ENCODE measurements at regions not wholly inside any gene's neighbourhood (a gene's known extent, or its start where the extent isn't known, plus 50 kb on each side); places are given as distances from the start of the nearest gene placed in this dataset.

- DNase-seq: no peak
Measured at GRCh38 chr11:26187639-26188038, 144.3 kb upstream of the ANO3 start.

- DNase-seq: no peak
Measured at GRCh38 chr11:26188554-26188953, 143.4 kb upstream of the ANO3 start.

GRCh38 chr11:26191193-26191592 lies 140.7 kb upstream of the ANO3 start:
- no peak for DNase-seq

- DNase-seq: peak; percentile 41
Measured at GRCh38 chr11:26193694-26194365, 138.1 kb upstream of the ANO3 start.

GRCh38 chr11:26194881-26195280 lies 137.0 kb upstream of the ANO3 start:
- no peak for DNase-seq

GRCh38 chr11:26198532-26199096 lies 133.3 kb upstream of the ANO3 start:
- no peak for DNase-seq

- no peak for DNase-seq
Measured at GRCh38 chr11:26199331-26200095, 132.4 kb upstream of the ANO3 start.

- DNase-seq: no peak
Measured at GRCh38 chr11:26201411-26201810, 130.5 kb upstream of the ANO3 start.

- DNase-seq: no peak
Measured at GRCh38 chr11:26202754-26203153, 129.2 kb upstream of the ANO3 start.

- DNase-seq: no peak
Measured at GRCh38 chr11:26204101-26204500, 127.8 kb upstream of the ANO3 start.

GRCh38 chr11:26204839-26205238 lies 127.1 kb upstream of the ANO3 start:
- DNase-seq: no peak

- DNase-seq: no peak
Measured at GRCh38 chr11:26219183-26220117, 112.5 kb upstream of the ANO3 start.

- no peak for DNase-seq
Measured at GRCh38 chr11:26225646-26226045, 106.3 kb upstream of the ANO3 start.

GRCh38 chr11:26227301-26227746 lies 104.6 kb upstream of the ANO3 start:
- peak; percentile 20 for DNase-seq

- no peak for DNase-seq
Measured at GRCh38 chr11:26227883-26228502, 103.9 kb upstream of the ANO3 start.

GRCh38 chr11:26228778-26229177 lies 103.2 kb upstream of the ANO3 start:
- no peak for DNase-seq

- no peak for DNase-seq
Measured at GRCh38 chr11:26229257-26229656, 102.7 kb upstream of the ANO3 start.

- no peak for DNase-seq
Measured at GRCh38 chr11:26229981-26230380, 101.9 kb upstream of the ANO3 start.

- DNase-seq: no peak
Measured at GRCh38 chr11:26231252-26231661, 100.7 kb upstream of the ANO3 start.

- DNase-seq: no peak
Measured at GRCh38 chr11:26234451-26234850, 97.5 kb upstream of the ANO3 start.

- DNase-seq: no peak
Measured at GRCh38 chr11:26243426-26243825, 88.5 kb upstream of the ANO3 start.

- no peak for DNase-seq
Measured at GRCh38 chr11:26244207-26244606, 87.7 kb upstream of the ANO3 start.

Measured in left kidney (tissue), 1 donor.